HUES6 (cell line): ENCODE measurements at regions not wholly inside any gene's neighbourhood (a gene's known extent, or its start where the extent isn't known, plus 50 kb on each side); places are given as distances from the start of the nearest gene placed in this dataset.
"Not testable (repeated sequence)": the region's sequence is repeated elsewhere in the genome, so short reads cannot be mapped to it uniquely, and the experiment has no call there.

Experiments
- H3K27ac ChIP-seq: 2 replicates; pipeline ENCODE4 v1.7.0; 2013; ENCODE audit warnings: low read depth, mild to moderate bottlenecking, low read length, inconsistent platforms
- H3K27me3 ChIP-seq: 2 replicates; pipeline ENCODE4 v1.6.1; 2013; ENCODE audit warnings: low read length; ENCODE audit not compliant: control insufficient read depth, insufficient read depth
- H3K36me3 ChIP-seq: 2 replicates; pipeline ENCODE4 v1.6.1; 2013; ENCODE audit warnings: low read length; ENCODE audit not compliant: control insufficient read depth, insufficient read depth
- H3K4me1 ChIP-seq: 2 replicates; pipeline ENCODE4 v1.6.1; 2013; ENCODE audit warnings: low read length; ENCODE audit not compliant: control insufficient read depth, insufficient read depth
- H3K4me3 ChIP-seq: 2 replicates; pipeline ENCODE4 v1.5.1; 2013; ENCODE audit warnings: low read depth, low read length
- H3K9ac ChIP-seq: one replicate; pipeline ENCODE4 v1.6.1; 2013; ENCODE audit warnings: mild to moderate bottlenecking, low read length
- H3K9me3 ChIP-seq: 2 replicates; pipeline ENCODE4 v1.6.1; 2013; ENCODE audit warnings: low read depth, low read length; ENCODE audit not compliant: control insufficient read depth, insufficient read depth

DNA sequence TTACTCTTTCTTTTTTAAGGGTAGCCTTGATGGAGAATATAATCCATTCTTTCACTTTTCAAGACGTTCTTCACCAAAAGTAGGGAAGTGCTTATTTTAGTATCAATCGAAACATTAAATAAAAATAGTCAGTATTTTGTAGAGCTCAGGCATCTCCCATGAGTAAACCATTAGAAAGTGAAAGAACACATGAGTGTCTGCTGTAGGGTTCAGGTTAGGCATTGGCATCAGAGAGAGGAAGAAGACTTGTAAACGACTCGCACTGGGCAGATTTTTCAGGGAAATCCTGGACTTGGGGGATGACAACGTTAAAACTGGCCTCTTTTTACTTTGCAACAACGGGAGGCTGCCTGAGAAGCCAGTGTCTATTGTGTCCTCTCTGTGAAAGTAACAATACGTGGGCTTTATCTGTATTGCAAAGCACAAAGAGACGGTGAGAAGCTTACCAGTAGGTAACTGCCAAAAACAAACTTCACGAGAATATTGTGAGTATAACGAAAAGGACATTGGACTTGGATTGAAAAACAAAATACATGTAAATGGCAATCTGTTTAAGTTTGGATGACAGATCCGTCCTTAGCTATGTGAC lies 451.7 kb downstream of the PYDC2 start:
- Histone ChIP-seq H3K27me3 (no peaks in the 10 kb centered on the region), H3K27ac (no peak overlapping the region), H3K4me3 (no peak overlapping the region), H3K9me3 (peaks cover 15% of the 10 kb centered on the region; the same call in 1 of the 2 replicates), H3K36me3 (peaks cover 43% of the 10 kb centered on the region), H3K4me1 (no peaks in the 10 kb centered on the region), H3K9ac (no peak overlapping the region)

DNA sequence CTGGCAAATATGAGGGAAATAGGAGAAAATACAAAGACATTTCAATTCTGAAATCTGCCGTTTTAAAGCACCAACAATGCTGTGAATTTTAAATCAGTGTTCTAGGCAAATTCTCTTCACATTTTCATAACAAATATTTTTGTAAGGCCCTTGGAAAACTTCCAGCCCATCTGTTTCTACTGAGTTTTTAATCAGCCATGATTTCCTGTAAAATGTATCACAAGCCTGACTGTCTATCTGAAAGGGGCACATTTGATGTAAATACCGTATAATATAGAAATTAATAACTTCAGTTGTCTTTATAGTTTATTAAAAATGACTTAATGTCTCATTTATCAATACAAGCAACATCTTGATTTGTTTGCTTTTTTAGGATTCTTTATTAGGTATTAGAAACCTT lies 454.7 kb downstream of the PYDC2 start:
- Histone ChIP-seq H3K9me3 (peaks cover 18% of the 10 kb centered on the region; the same call in 1 of the 2 replicates), H3K9ac (no peak overlapping the region), H3K27ac (no peak overlapping the region), H3K27me3 (no peaks in the 10 kb centered on the region), H3K4me3 (no peak overlapping the region), H3K36me3 (peaks cover 68% of the 10 kb centered on the region), H3K4me1 (no peaks in the 10 kb centered on the region)

DNA sequence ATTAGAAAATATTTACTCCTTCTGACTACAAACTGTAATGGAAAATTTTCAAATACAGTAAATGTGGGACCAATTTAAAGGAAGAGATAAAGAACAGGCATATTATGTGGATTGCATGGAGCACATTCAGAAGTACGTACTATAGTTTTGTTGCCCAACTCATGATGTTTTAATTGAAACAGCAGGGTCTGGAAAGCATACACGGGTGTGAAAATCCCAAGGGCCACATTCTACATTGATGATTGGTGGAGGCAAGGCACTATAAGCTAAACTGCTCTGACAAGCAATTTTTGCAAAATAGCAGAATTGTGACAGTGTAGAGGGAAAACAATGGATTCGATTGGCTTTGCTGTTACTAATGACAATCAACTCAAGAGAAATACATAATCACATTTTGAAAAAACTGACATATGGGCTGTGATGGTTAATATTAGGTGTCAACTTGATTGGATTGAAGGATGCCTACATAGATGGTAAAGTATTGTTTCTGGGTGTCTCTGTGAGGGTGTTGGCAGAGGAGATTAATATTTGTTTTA lies 458.6 kb downstream of the PYDC2 start:
- no peak overlapping the region for H3K4me3 ChIP-seq
- peaks cover 15% of the 10 kb centered on the region; the same call in 1 of the 2 replicates for H3K9me3 ChIP-seq
- H3K9ac ChIP-seq, result no peak overlapping the region
- H3K27me3 ChIP-seq, result no peaks in the 10 kb centered on the region
- peaks cover 5% of the 10 kb centered on the region for H3K4me1 ChIP-seq
- no peak overlapping the region for H3K27ac ChIP-seq
- H3K36me3 ChIP-seq, result peaks cover 84% of the 10 kb centered on the region

DNA sequence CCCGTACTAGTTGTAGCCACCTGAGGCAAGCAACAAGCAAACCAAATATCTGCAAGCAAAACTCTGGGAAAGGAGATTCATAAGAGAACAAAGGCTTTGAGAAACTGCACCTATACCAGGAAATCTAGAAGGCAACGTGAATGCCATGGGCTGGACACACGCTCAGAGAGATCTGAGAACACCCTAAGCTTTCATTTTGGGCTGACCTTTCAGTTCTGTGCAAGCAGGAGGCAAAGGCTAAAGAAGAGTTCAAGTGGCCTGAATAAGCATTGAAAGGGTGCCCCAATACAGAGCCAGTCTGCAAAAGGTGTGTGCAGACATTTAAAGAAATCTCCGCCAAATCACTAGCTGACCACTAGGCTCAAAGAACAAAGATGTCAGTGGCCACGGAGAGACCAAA lies 461.6 kb downstream of the PYDC2 start:
- Histone ChIP-seq H3K4me3 (peak overlapping the region; percentile 34; the same call in 1 of the 2 replicates), H3K4me1 (peaks cover 7% of the 10 kb centered on the region), H3K27me3 (no peaks in the 10 kb centered on the region), H3K9ac (no peak overlapping the region), H3K36me3 (peaks cover 57% of the 10 kb centered on the region; the same call in 1 of the 2 replicates), H3K27ac (peak overlapping the region; percentile 13; the same call in 1 of the 2 replicates), H3K9me3 (peaks cover 8% of the 10 kb centered on the region; the same call in 1 of the 2 replicates)

DNA sequence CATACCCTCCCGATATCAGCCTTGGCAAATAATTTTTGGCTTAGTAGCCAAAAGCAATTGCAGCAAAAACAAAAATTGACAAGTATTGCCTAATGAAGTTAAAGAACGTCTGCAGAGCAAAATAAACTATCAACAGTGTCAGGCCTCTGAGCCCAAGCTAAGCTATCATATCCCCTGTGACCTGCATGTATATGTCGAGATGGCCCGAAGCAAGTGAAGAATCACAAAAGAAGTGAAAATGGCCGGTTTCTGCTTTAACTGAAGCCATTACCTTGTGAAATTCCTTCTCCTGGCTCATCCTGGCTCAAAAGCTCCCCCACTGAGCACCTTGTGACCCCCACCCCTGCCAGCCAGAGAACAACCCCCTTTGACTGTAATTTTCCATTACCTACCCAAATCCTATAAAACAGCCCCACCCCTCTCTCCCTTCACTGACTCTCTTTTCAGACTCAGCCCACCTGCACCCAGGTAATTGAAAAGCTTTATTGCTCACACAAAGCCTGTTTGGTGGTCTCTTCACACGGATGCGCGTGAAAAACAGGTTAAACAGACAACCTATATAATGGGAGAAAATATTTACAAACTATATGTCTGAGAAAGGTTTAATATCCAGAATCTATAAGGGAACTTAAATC lies 466.3 kb downstream of the PYDC2 start:
- Histone ChIP-seq H3K27ac (peak overlapping the region; percentile 95), H3K36me3 (peaks cover 20% of the 10 kb centered on the region; the same call in 1 of the 2 replicates), H3K9ac (peak overlapping the region; percentile 92), H3K4me3 (peak overlapping the region; percentile 66), H3K4me1 (peaks cover 27% of the 10 kb centered on the region)
- H3K9me3 ChIP-seq, H3K27me3 ChIP-seq: not testable (repeated sequence)

DNA sequence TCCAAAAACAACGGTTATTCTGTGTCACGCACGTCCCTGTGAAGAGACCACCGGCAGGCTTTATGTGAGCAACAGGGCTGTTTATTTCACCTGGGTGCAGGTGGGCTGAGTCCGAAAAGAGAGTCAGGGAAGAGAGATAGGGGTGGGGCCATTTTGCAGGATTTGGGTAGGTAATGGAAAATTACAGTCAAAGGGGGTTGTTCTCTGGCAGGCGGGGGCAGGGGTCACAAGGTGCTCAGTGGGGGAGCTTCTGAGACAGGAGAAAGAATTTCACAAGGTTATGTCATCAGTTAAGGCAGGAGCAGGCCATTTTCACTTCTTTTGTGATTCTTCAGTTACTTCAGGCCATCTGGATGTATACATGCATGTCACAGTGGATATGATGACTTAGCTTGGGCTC lies 467.0 kb downstream of the PYDC2 start:
- H3K9ac ChIP-seq, result peak overlapping the region; percentile 90

DNA sequence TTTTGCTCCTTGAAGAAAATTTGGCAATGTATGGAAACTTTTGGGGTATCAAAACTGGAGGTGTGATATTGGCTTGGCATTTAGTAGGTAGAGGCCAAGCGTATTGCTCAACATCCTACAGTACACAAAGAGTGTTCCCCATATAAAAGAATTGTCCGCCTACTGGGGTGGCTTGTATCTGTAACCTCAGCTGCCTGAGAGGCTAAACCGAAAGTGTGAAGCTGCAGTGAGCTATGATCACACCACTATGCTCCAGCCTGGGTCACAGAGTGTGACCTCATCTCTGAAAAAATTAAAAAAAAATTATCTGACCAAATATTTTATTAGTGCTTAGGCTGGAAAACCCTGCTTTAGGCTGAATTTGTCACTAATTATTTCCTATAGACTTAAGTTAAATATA lies 483.9 kb downstream of the PYDC2 start:
- H3K27me3 ChIP-seq, result no peaks in the 10 kb centered on the region
- no peaks in the 10 kb centered on the region for H3K36me3 ChIP-seq
- H3K9ac ChIP-seq, result no peak overlapping the region
- no peaks in the 10 kb centered on the region for H3K4me1 ChIP-seq
- no peak overlapping the region for H3K27ac ChIP-seq
- H3K9me3 ChIP-seq, result no peaks in the 10 kb centered on the region
- H3K4me3 ChIP-seq, result no peak overlapping the region

More for the DNA sequence above, 467.0 kb downstream of the PYDC2 start:
- not testable (repeated sequence) for H3K9me3 ChIP-seq, H3K27me3 ChIP-seq
- Histone ChIP-seq H3K36me3 (peaks cover 13% of the 10 kb centered on the region; the same call in 1 of the 2 replicates), H3K27ac (peak overlapping the region; percentile 96), H3K4me3 (peak overlapping the region; percentile 51; the same call in 1 of the 2 replicates), H3K4me1 (peaks cover 21% of the 10 kb centered on the region)

DNA sequence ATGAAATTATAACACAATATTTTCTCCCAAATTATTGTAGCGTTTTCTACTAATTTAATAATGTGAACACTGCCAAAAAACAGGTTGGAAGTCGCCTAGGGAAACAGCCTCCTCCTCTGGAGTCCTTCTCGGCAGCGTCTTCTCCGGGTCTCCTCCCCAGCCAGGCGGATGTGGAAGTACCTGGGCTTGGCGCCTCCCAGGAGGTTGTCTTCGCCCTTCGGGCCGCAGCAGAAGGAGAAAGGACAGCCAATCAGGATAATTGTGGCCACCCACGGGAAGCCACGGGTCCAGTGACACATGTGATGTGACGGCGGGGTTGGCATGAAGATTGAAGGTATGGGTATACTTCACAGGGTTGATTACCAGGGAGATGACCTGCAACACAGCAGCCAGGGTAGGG lies 491.2 kb downstream of the PYDC2 start:
- no peaks in the 10 kb centered on the region for H3K27me3 ChIP-seq
- H3K36me3 ChIP-seq, result no peaks in the 10 kb centered on the region
- no peak overlapping the region for H3K9ac ChIP-seq
- H3K4me3 ChIP-seq, result no peak overlapping the region
- H3K9me3 ChIP-seq, result peaks cover 5% of the 10 kb centered on the region; the same call in 1 of the 2 replicates
- H3K4me1 ChIP-seq, result no peaks in the 10 kb centered on the region; the same call in 1 of the 2 replicates
- no peak overlapping the region for H3K27ac ChIP-seq

DNA sequence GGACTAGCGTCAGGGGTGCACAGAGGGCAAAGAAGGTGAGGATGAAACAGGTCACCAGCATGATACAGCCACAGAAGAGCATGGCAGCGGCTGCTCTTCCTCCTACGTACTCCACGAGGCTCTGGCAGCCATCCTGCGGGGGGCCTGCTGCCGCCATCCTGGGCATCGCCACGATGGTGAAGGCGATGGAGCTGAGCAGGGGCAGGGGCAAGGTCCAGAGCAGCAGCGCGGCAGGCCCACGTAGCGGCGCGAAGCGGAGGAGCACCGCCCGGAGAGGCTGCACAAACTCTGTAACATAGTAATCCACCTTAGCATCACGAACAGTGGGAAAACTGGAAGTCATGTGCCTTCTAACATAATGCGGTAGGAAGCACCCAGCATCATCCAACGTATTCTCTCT lies 491.6 kb downstream of the PYDC2 start:
- Histone ChIP-seq H3K36me3 (no peaks in the 10 kb centered on the region), H3K9me3 (peaks cover 5% of the 10 kb centered on the region; the same call in 1 of the 2 replicates), H3K4me3 (no peak overlapping the region), H3K27me3 (no peaks in the 10 kb centered on the region), H3K9ac (no peak overlapping the region), H3K4me1 (no peaks in the 10 kb centered on the region; the same call in 1 of the 2 replicates), H3K27ac (no peak overlapping the region)

DNA sequence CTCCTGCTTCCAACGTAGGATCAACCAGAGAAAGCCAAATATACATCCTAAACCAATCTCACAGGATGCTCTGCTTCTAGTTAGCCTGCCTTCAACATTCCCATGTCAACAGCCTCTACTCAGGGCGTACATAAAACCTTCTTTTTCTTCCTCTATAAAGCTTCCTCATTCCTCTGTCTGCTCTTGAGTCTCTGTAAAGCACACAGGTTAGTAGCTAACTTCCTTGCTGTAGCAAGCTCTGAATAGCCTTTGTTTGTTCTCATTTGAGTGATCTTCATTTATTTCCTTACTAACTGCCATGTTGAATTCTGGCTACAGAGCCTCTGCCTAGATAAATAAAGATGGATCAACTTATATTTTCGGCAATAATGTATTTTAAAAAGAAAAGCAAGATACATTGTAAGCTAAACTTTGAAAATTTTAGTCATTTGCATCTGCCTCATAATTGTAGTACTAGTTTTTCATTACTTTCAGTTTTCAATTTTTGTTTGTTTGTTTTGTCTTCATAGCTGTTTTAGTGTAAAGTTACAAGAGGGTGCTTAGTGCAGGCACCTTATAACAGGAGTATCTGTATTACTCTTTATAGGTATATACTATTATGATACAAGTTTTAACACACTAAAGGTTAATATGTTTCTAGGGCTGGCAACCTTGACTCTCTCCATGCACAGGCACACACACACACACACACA lies 498.2 kb downstream of the PYDC2 start:
- H3K4me3 ChIP-seq, result no peak overlapping the region
- no peaks in the 10 kb centered on the region for H3K9me3 ChIP-seq
- H3K27ac ChIP-seq, result peak overlapping the region; percentile 1; the same call in 1 of the 2 replicates
- H3K27me3 ChIP-seq, result no peaks in the 10 kb centered on the region
- no peaks in the 10 kb centered on the region for H3K36me3 ChIP-seq
- H3K9ac ChIP-seq, result peak overlapping the region; percentile 5
- peaks cover 44% of the 10 kb centered on the region for H3K4me1 ChIP-seq
